ENCODE measurements at regions not wholly inside any gene's neighbourhood (a gene's known extent, or its start where the extent isn't known, plus 50 kb on each side); places are given as distances from the start of the nearest gene placed in this dataset.

DNA sequence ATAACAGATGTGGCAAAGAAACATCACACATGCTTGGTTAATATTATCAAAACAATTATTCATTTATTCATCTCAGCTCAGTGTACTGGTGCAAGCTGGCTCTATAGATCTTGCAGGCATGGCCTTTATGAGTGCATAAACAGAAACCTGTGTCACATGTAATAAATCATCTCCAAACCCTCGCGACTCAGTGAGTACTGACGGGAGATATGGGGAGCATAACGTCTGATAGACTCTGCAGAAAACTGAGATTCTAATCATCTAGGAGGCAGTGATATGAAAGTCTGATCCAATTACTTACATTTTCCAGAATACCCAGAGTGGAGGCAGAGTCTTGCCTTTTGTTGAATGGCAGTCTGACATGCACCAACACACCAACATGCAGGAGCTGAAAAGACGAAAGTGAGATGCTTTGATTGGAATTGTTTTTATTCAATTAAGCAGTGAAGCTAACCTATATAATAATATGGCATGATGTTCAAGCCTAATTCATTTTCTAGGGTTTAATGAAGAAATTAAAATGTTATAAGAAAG, 416.8 kb downstream of the RNF144A start:
- TF ChIP-seq EZH2 (IDR thresholded peaks at IDR 0.05; ENCODE audit: borderline replicate concordance, low read depth, low read length, poor library complexity, severe bottlenecking), result no peak
- TF ChIP-seq, protein P1, sequence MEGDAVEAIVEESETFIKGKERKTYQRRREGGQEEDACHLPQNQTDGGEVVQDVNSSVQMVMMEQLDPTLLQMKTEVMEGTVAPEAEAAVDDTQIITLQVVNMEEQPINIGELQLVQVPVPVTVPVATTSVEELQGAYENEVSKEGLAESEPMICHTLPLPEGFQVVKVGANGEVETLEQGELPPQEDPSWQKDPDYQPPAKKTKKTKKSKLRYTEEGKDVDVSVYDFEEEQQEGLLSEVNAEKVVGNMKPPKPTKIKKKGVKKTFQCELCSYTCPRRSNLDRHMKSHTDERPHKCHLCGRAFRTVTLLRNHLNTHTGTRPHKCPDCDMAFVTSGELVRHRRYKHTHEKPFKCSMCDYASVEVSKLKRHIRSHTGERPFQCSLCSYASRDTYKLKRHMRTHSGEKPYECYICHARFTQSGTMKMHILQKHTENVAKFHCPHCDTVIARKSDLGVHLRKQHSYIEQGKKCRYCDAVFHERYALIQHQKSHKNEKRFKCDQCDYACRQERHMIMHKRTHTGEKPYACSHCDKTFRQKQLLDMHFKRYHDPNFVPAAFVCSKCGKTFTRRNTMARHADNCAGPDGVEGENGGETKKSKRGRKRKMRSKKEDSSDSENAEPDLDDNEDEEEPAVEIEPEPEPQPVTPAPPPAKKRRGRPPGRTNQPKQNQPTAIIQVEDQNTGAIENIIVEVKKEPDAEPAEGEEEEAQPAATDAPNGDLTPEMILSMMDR (conservative IDR thresholded peaks at IDR 0.05; ENCODE audit: low read depth, low read length), result no peak
